NCI-H1092 treated with DMSO at 0.1 percent for 48 hours (cell line): ENCODE measurements at regions not wholly inside any gene's neighbourhood (a gene's known extent, or its start where the extent isn't known, plus 50 kb on each side); places are given as distances from the start of the nearest gene placed in this dataset.
"Not testable (repeated sequence)": the region's sequence is repeated elsewhere in the genome, so short reads cannot be mapped to it uniquely, and the experiment has no call there.

Experiments
- DNase-seq: peaks from one replicate; lab custom pipeline; 2025; lab: John Stamatoyannopoulos, UW

DNA sequence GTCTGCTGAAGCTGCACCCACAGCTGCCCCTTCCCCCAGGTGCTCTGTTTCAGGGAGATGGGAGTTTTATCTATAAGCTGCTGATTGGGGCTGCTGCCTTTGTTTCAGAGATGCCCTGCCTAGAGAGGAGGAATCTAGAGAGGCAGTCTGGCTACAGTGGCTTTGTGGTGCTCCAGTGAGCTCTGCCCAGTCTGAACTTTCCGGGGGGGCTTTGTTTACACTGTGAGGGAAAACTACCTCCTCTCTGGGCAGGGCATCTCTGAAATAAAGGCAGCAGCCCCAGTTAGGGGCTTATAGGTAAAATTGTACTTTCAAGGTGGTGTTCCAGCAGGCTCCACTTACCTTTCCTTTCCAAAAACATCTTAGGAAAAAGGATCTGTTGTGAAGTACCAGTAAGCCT, 242.2 kb downstream of the SPRY1 start:
- DNase-seq: no peak

DNA sequence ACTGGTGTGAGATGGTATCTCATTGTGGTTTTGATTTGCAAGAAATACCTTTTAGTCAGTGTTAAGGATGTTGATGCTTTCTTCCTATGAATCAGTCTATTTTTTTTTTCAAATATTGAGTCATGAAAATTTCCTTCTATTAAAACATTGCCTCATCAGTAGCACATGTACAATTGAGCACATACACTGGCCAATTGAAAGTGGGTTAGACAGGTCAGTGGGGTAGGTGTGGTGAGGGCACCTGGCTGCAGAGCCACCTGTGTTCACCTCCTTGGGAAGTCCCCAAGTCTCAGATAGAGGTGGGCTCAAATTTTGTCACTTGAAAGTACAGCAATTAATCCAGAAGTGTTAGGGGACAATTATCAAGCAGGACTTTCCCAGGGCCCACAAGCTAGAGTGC, 243.7 kb downstream of the SPRY1 start:
- DNase-seq: no peak

DNA sequence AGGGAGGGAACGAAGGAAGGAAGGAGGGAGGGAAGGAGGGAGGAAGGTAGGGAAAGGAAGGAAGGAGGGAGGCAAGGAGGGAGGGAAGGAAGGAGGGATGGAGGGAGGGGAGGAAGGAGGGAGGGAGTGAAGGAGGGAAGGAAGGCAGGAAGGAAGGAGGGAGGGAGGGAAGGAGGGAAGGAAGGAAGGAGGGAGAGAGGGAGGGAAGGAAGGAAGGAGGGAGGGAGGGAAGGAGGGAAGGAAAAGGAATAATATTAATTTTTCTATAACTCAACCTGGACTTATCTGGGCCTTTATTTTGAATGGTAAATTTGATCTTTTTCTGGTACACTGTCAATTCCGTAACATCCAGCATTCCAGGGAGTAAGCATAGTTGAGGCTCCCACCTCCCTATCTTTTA, 244.2 kb downstream of the SPRY1 start:
- no peak for DNase-seq

DNA sequence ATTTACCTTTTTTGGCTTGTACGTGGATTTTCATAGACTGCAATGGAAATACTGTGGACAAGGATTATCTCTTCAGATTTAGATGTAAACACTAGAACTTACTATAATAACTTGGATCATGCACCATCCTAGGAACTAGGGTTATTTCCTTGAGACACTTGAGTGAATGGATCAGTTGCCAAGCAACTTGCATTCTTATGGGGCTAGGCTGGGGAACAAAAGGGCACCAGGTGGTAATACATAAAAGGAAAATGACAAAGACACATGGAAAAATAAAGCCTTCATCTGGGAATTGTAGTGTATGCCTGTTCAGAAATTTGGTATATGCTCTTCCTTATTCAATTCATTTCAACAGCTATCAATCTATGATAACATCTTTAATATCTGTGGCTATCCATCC, 247.1 kb downstream of the SPRY1 start:
- DNase-seq: no peak

DNA sequence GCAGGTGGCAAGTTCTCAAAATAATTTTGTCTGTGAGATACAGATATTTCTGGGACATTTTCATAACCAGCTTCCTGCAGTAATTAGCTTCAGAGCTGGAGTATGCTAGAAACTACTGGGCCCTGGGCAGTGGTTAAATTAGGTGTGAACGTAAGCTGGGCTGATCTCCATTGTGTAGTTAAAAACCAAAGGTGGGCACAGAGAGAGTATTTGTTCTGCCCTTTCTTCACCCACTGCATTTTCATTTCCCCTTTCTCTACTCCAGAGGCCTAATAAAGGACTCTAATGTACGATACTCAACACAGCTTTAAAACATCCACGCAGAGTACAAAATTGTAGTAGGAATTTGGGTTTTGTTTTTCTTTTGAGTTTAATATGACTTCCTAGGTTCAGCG, 252.7 kb downstream of the SPRY1 start:
- DNase-seq: peak; percentile 66

DNA sequence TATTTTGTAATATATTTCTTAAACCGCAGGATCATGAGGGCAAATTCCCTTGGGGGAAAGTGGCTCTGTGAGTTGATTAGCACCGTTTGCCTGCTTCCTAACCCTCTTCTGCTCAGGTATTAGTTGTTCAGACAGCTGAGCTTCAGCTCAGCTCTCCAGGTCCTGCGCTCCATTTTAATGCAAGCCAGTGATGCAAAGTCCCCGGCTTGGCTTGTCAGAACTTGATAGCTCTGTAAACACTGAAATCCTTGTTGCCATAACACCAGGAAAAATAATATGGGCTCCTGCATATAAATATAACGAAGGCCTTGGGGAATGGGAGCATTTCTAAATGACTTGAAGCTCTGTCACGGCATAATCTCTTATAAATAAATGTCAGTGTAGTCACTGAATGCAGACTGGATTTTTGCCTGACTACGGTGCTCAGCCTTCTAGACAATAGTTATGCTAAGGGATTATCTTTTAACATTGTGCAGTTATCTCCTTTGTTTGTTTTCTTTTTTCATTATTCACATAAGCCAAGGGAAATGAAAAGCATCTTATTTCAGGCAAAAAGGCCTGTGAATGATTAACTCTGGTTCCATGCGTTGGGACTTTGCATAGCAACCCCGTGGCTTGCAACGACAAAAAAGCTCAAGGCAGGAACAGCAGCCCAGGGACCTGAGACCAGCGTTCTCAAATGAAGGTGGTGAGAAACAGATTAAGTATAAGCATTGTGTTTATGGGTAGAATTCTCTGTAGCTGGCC, 253.2 kb downstream of the SPRY1 start:
- peak; percentile 95 for DNase-seq

DNA sequence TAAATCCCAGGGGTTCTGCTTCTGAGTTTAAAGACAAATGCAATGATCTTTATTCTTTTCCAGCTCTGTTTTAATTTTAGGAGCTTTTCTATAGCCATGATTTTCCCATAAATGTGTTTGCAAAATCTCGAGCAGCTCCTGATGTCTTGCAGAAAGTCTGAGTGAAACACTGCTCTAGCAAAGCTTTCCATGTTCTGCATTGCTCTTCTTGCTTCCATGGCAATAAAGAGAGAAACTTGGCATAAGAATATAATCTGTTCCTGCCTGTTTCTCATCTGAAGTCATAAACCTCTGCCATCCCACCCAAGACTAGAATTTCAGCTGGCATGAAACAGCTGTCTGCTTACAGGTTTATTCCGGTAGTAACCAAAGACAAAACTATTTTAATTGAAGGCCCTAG, 254.5 kb downstream of the SPRY1 start:
- DNase-seq: peak; percentile 38

DNA sequence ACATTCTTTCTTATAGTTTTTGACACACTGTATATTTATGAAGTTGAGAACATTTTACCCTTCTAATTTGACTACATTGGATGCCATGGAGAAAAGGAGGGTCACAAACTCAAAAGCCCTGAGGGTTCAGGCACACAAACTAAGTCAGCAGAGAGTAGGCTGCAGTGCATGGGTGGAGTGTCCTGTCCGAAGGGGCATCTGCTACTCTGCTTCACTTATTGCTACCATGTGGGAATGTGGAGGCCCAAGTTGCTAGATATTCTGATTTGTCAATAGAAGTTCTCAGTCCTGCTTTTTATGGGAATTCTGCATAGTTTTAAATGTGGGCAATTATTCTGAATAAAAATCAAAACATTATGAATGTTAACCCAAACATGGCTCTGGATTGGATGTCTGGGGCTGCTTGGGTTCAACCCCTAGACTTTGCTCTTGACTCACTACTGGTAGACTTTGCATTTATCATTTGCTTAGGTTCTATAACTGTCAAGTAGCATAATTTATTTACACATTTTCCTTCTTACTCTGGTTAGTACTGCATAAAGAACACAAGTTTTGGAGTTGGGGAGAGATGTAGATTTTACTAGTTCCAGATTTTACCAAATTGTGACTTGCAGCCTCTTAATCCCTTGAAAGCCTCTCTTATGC, 255.1 kb downstream of the SPRY1 start:
- no peak for DNase-seq

DNA sequence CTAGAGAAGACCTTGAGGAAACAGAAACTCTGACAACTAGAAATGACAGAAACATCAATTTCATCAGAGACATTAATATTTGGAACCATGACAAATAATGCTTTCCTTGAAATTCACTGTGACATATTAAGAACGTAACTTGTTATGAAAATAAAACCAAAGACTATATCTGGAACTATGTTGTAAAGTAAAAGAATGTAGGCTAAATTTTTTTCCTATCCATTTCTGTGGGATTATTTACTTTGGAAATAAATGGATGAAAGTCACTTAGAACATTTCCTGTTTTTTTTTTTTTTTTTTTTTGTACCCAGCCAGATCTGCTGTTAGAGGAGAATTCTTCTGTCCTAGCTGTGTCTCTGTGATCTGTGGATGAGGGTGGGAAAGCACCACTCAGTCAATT, 255.9 kb downstream of the SPRY1 start:
- no peak for DNase-seq

DNA sequence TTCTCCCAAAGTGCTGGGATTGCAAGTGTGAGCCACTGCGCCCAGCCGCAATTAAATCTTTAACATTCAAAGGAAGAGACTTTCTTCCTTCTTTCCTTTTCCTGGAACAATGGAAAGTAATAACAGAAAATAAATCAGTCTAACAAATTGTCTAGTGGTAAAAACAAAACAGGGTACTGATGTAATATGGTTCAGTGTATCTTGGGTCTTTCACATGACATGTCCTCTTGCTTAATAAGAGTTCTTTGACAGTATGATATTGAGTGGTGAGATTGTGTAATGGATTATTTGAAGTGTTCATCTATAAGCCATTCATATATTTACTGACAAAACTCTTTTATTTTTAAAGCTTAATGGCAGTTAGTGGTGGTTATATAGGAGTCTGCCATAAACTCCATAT, 256.6 kb downstream of the SPRY1 start:
- DNase-seq: no peak

DNA sequence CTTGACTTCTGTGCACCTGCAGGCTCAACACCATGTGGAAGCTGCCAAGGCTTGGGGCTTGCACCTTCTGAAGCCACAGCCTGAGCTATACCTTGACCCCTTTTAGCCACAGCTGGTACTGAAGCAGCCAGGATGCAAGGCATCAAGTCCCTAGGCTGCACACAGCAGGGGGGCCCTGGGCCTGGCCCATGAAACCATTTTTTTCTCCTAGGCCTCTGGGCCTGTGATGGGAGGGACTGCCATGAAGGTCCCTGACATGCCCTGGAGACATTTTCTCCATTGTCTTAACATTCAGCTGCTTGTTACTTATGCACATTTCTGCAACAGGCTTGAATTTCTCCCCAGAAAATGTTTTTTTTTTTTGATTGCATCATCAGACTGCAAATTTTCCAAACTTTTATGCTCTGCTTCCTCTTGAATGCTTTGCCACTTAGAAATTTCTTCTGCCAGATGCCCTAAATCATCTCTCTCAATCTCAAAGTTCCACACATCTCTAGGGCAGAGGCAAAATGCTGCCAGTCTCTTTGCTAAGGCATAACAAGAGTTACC, 260.2 kb downstream of the SPRY1 start:
- DNase-seq: not testable (repeated sequence)

DNA sequence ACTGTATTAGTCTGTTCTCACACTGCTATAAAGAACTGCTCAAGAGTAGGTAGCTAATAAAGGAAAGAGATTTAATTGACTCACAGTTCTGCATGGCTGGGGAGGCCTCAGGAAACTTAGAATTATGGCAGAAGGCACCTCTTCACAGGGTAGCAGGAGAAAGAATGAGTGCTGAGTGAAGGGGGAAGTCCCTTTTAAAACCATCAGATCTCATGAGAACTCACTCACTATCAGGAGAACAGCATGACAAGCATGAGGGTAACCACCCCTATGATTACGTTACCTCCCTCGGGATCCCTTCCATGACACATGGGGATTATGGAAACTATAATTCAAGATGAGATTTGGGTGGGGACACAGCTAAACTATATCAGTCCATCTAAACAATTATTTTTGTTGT, 261.0 kb downstream of the SPRY1 start:
- DNase-seq: not testable (repeated sequence)

DNA sequence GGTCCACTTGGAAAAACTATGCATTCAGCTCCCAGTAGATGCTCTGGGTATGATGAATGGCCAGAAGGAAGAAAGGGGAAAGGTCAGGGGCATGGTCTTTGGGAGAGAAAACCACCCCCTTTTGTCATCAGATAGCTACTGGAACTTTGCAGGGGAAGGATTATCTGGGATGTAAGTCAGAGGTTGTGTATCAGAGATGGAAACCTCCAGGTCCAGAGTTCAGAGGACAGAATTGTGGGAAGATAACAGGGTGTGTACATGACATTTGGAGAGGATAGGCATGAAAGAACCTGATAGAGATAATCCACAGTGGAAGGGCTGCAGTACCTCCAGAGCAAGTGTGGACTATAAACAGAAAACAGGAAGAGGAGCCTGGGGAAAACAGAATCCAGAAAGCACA, 262.7 kb downstream of the SPRY1 start:
- DNase-seq: no peak

DNA sequence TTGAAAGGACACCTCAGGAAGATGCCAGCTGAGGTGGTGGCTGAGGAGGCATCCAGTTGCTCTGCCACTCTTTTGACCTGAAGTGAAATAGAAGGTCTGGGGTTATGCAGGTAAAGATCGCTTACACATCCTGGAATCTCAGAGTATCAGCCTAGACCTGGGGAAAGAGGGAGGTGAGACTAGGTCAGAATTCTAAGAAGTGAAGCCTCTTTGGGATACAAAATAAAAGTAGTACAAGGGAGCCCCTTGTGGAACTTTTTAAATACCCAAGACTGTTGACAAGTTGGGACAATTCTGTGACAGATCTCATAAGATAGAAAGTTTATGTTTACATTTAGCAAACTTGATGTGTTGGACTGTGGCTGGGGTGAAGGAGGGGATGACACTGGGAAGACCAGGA, 263.1 kb downstream of the SPRY1 start:
- no peak for DNase-seq

DNA sequence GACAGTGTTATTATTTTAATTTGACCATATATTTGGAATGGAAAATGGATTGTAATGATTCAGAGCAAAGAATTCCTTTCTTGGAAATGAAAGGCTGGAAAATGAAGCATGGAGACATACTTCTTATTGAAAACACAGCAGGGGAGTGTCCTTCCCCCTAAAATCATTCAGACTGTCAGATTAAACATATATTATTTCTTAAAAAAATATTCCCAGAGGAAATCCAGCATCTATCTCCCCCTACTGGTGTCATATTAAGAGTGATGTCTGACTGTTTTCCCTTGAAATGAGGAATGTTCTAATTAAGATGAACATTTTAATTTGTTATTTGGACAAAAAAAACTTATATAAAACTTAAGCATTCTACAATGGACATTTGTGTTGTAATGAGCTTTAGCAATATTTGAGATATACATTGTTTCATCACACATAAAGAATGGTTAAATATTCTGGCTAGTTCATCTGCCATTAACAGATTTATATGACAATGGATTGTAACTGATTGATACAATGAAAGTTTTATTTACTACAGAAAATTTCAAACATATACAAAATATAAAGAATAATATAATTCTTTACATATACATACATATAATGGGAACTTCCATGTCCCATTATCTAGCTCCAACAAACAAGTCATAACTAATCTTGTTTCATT, 264.6 kb downstream of the SPRY1 start:
- peak; percentile 42 for DNase-seq

DNA sequence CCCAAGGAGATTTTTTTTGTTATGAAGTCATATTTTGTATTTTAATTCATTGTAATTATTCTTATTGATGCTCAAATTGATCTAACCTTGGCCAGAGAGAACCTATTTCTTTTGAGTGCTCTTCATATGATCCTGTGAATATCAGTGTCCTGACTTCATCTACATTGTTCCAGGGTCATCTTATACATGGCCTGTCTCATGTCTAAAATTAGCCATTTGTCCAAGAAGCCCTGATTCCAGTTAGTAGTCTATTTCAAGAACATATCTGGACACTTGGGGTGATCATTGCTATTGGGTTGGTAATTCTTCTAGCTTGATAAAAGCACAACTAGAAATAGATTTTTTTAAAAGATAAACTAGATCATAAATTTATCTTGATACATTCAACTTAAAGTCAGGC, 266.2 kb downstream of the SPRY1 start:
- no peak for DNase-seq

DNA sequence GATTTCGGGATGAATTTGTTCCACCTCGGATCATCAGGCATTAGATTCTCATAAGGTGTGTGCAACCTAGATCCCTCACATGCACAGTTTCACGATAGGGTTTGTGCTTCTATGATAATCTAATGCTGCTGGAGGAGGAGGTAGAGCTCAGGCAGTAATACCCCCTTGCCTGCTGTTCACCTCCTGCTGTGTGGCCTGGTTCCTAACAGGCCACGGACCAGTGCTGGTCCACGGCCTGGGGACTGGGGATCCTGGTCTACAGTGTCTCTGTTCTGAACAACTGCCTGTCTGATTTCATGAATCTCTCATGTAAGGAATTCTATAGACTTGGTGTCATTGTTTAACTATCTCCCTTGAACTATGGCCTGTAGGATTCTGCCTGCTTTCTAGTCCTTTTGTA, 269.9 kb downstream of the SPRY1 start:
- DNase-seq: no peak

DNA sequence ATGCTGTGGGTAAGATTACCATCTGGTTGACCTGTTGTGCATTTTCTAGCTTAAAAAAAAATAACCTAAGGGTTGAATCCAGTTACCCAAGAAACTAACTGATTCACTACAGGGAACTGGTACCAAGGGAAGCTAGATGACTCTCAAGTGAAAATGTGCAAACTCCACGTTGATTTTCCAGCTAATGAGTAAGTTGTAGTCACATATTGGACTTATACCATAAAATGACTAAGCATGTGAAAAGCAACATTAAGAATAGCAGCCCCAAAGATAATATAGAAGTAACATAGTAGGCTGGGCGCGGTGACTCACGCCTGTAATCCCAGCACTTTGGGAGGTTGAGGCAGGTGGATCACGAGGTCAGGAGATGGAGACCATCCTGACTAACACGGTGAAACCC, 270.9 kb downstream of the SPRY1 start:
- no peak for DNase-seq

DNA sequence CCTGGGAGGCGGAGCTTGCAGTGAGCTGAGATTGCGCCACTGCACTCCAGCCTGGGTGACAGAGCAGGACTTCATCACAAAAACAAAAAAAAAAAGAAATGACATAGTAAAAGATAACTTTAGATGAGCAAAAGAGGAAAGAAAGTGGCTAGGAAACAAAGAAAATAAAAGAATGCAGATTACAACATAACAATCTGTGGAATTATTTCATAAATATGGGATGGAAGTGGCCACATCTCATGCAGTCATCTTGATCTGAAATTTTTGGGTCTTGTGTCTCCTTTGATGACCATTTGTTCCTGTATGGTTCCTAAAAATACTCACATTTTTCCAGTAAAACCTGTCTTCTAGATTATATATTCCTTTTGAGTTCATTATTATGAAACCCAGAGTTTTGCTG, 271.4 kb downstream of the SPRY1 start:
- no peak for DNase-seq

DNA sequence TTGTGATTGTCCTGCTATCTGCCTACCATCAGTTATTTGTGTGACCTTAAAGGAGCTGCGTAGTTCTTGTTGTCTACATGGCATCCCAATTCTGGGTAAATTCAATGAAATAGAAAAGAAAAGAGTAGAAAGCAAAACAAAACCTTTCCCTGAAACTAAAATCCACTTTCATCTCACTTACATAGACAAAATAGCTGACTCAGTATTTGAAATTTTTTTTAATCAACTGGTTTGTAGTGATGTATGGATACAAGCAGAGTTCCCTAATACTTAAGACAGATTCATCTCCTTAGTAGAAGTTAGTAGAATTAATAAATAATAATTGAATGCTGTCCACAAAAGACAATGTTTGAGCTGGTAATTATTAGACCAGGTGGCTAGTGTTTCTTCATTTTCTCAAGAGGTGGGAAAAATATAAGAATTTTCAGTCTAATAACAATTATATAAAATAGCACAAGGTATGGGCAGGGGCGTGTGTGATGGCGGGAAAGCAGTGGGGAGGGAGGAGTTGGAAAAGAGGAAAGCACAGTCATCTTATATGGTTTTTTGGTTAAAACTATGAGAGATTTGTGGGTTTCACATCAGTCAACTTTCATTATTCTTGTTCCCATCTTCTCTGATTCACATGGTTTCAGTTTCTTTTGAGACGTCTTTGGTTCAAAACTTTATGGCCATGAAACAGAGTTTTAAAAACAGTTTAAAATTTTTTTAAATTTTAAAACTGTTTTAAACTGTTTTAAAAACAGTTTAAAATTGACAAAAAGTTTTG, 275.2 kb downstream of the SPRY1 start:
- no peak for DNase-seq

DNA sequence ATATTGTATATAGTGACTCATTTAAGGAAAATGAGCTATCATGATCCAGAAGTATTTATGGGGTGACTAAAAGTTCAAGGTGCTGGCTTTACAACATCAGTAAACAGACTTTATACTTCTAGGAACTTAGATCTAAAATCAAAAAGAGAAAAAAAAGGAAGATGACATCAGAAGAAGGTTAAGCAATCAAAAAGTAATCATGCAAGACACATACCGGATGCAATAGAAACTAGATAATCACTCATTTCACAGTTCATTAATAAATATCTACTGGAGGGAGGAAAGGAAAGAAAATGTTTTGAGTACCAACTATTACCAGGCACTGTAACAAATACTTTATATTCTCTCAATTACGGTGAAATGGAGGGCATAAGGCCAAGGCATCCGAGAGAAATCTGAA, 276.4 kb downstream of the SPRY1 start:
- no peak for DNase-seq

DNA sequence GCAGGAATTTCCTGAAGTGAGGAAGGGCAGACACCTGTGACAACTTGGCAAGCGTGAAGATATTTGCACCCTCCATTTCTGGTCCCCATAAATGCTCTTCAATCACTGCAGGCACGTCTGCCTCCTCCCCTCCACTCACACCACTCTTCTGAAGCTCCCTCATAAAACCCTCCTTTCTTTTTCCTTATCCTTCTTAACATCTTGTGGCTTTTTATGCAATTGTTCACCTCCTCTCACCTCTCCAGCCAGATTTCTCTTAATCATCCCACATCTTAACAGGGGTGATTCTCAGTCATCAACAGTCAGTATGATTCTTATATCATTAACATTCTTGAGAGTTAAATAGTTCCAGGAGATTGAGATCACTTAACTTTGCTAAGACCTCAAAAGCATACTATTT, 277.4 kb downstream of the SPRY1 start:
- no peak for DNase-seq
